HFFc6 (cell line): ENCODE measurements at regions not wholly inside any gene's neighbourhood (a gene's known extent, or its start where the extent isn't known, plus 50 kb on each side); places are given as distances from the start of the nearest gene placed in this dataset.

Source experiments
- DNase-seq: peaks from one replicate; pipeline ENCODE4 v3.0.0-alpha.2; 2018
- H3K27ac Mint-ChIP-seq: 2 replicates; pipeline ENCODE4 v1.8.0; 2020; ENCODE audit warnings: mild to moderate bottlenecking, mixed read lengths
- H3K27me3 Mint-ChIP-seq: 2 replicates; pipeline ENCODE4 v1.8.0; 2021; ENCODE audit warnings: mild to moderate bottlenecking, moderate library complexity, mixed read lengths; ENCODE audit not compliant: insufficient read depth
- H3K36me3 Mint-ChIP-seq: 2 replicates; pipeline ENCODE4 v1.8.0; 2021; ENCODE audit warnings: low read depth, mixed read lengths
- H3K4me1 Mint-ChIP-seq: 2 replicates; pipeline ENCODE4 v1.8.0; 2020; ENCODE audit warnings: low read depth, mixed read lengths
- H3K4me3 Mint-ChIP-seq: 2 replicates; pipeline ENCODE4 v1.8.0; 2020; ENCODE audit warnings: mild to moderate bottlenecking, moderate library complexity, mixed read lengths
- H3K9me3 Mint-ChIP-seq: 2 replicates; pipeline ENCODE4 v1.8.0; 2020; ENCODE audit warnings: mild to moderate bottlenecking, mixed read lengths
- CTCF ChIP-seq: fragments of 200-600 bp; sonication (generic); IDR thresholded peaks from 2 replicates; pipeline ENCODE4 v1.5.0; 2021; ENCODE audit warnings: antibody characterized with exemption, mild to moderate bottlenecking

- DNase-seq, result no peak
- H3K9me3 Mint-ChIP-seq, result peaks cover 61% of the 10 kb centered on the region
- H3K4me3 Mint-ChIP-seq, result no peak overlapping the region
- no peak for TF ChIP-seq CTCF
- H3K36me3 Mint-ChIP-seq, result peaks cover 11% of the 10 kb centered on the region; the same call in 1 of the 2 replicates
- no peak overlapping the region for H3K27ac Mint-ChIP-seq
- no peaks in the 10 kb centered on the region; the same call in 1 of the 2 replicates for H3K27me3 Mint-ChIP-seq
- H3K4me1 Mint-ChIP-seq, result no peaks in the 10 kb centered on the region
Measured at GRCh38 chr18:78610179-78610578, 369.4 kb upstream of the SALL3 start.

GRCh38 chr18:78611201-78611800 is 368.3 kb upstream of the SALL3 start:
- Mint-ChIP-seq H3K9me3 (peaks cover 50% of the 10 kb centered on the region), H3K4me1 (no peaks in the 10 kb centered on the region), H3K4me3 (no peak overlapping the region), H3K36me3 (peaks cover 11% of the 10 kb centered on the region; the same call in 1 of the 2 replicates), H3K27ac (no peak overlapping the region), H3K27me3 (no peaks in the 10 kb centered on the region; the same call in 1 of the 2 replicates)
- no peak for TF ChIP-seq CTCF
- no peak for DNase-seq

- no peak for DNase-seq
- Mint-ChIP-seq H3K27ac (no peak overlapping the region), H3K27me3 (no peaks in the 10 kb centered on the region; the same call in 1 of the 2 replicates), H3K4me1 (no peaks in the 10 kb centered on the region), H3K36me3 (peaks cover 11% of the 10 kb centered on the region; the same call in 1 of the 2 replicates), H3K9me3 (peaks cover 50% of the 10 kb centered on the region), H3K4me3 (no peak overlapping the region)
- no peak for TF ChIP-seq CTCF
Measured at GRCh38 chr18:78611869-78612268, 367.7 kb upstream of the SALL3 start.

GRCh38 chr18:78612318-78612717 is 367.3 kb upstream of the SALL3 start:
- no peaks in the 10 kb centered on the region for H3K4me1 Mint-ChIP-seq
- H3K27ac Mint-ChIP-seq, result no peak overlapping the region
- no peak overlapping the region for H3K4me3 Mint-ChIP-seq
- DNase-seq, result no peak
- H3K36me3 Mint-ChIP-seq, result peaks cover 11% of the 10 kb centered on the region; the same call in 1 of the 2 replicates
- H3K27me3 Mint-ChIP-seq, result no peaks in the 10 kb centered on the region; the same call in 1 of the 2 replicates
- peaks cover 45% of the 10 kb centered on the region for H3K9me3 Mint-ChIP-seq
- no peak for TF ChIP-seq CTCF

GRCh38 chr18:78612801-78613200 is 366.8 kb upstream of the SALL3 start:
- H3K36me3 Mint-ChIP-seq, result peaks cover 11% of the 10 kb centered on the region; the same call in 1 of the 2 replicates
- DNase-seq, result no peak
- H3K27me3 Mint-ChIP-seq, result no peaks in the 10 kb centered on the region; the same call in 1 of the 2 replicates
- H3K4me1 Mint-ChIP-seq, result no peaks in the 10 kb centered on the region
- no peak for TF ChIP-seq CTCF
- no peak overlapping the region for H3K4me3 Mint-ChIP-seq
- H3K27ac Mint-ChIP-seq, result no peak overlapping the region
- H3K9me3 Mint-ChIP-seq, result peaks cover 46% of the 10 kb centered on the region
